Activated T-cell treated with anti-CD3 and anti-CD28 coated beads, Interleukin-2, amount 50 U/mL, for 4 hours (primary cell): ENCODE measurements at regions not wholly inside any gene's neighbourhood (a gene's known extent, or its start where the extent isn't known, plus 50 kb on each side); places are given as distances from the start of the nearest gene placed in this dataset.
A peak's percentile ranks its signal among the peaks of the same experiment; 100 is the strongest.
"Not testable (repeated sequence)": the region's sequence is repeated elsewhere in the genome, so short reads cannot be mapped to it uniquely, and the experiment has no call there.

Experiments used
- ATAC-seq, 2 donors: fragments of 200-7000 bp; cut with Tn5 transposase; one replicate each; pipeline ENCODE4 v1.10.0; 2021
- DNase-seq: peaks from one replicate; pipeline ENCODE4 v3.0.0-alpha.2; 2020
- H3K27me3 Mint-ChIP-seq: one replicate; pipeline ENCODE4 v1.8.0; 2021; ENCODE audit warnings: low read depth, mixed read lengths
- H3K36me3 Mint-ChIP-seq: one replicate; pipeline ENCODE4 v1.8.0; 2022; ENCODE audit warnings: mixed read lengths; ENCODE audit not compliant: insufficient read depth
- H3K4me1 Mint-ChIP-seq: one replicate; pipeline ENCODE4 v1.8.0; 2021; ENCODE audit warnings: low read depth, mixed read lengths
- H3K4me3 Mint-ChIP-seq: one replicate; pipeline ENCODE4 v1.8.0; 2021; ENCODE audit warnings: mild to moderate bottlenecking, moderate library complexity, mixed read lengths
- H3K9me3 Mint-ChIP-seq: one replicate; pipeline ENCODE4 v1.8.0; 2021; ENCODE audit warnings: mixed read lengths

DNA sequence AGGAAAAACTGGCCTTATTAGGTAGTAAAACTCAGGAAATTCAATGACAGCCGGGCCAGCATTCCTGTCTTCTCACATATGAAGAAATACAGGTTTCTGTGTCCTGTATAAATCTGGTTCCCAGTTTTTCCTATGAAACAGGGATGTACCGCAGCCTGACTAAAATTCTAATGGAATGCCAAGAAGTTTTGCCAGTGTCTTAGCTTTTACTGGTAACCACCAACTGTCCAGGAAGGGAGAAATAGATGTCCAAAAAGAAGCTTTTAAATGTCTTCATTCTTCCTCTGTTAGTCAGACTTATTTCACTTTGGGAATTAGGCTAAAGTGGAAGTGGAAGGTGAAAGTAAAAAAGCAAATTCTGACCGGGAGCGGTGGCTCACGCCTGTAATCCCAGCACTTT, 108.0 kb upstream of the TBL1X start:
- Mint-ChIP-seq H3K36me3 (no peaks in the 10 kb centered on the region), H3K27me3 (no peaks in the 10 kb centered on the region), H3K9me3 (peaks cover 8% of the 10 kb centered on the region), H3K4me1 (peaks cover 29% of the 10 kb centered on the region), H3K4me3 (no peak overlapping the region)
- DNase-seq, result no peak
- no peak for ATAC-seq

GRCh38 chrX:9357518-9358114, 107.2 kb upstream of the TBL1X start:
- Mint-ChIP-seq H3K9me3 (peaks cover 8% of the 10 kb centered on the region), H3K4me1 (peaks cover 21% of the 10 kb centered on the region), H3K27me3 (no peaks in the 10 kb centered on the region), H3K4me3 (no peak overlapping the region), H3K36me3 (no peaks in the 10 kb centered on the region)
- DNase-seq (no peak), ATAC-seq (no peak)

DNA sequence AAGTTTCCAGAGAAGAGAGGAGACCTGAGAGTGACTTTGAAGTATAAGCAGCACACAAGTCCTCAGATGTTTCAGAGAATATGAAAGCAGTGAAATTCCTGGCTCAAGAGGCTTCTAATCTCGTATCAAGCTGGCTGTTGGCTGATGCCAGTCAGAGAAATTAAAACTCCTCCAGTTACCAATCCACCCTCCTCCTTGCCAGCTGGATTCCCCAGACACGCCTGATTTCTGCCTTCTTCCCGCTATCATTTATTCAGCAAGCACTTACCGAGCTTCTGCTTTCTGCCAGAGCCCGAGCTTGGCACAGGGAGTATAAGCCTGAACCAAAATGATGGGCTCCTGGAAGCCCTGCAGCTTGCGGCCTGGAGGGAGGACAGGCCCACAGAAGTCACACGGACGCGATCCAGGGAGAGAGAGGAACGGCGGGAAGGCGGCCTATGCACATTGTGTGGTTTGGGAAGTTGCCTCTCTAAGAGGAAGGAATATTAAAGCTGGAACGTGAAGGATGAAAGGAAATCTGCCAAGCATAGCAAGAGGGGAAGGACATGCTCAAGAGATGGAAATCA, 102.4 kb upstream of the TBL1X start:
- H3K36me3 Mint-ChIP-seq, result no peaks in the 10 kb centered on the region
- ATAC-seq (no peak), DNase-seq (no peak)
- H3K4me1 Mint-ChIP-seq, result no peaks in the 10 kb centered on the region
- no peak overlapping the region for H3K4me3 Mint-ChIP-seq
- H3K27me3 Mint-ChIP-seq, result no peaks in the 10 kb centered on the region
- no peaks in the 10 kb centered on the region for H3K9me3 Mint-ChIP-seq

DNA sequence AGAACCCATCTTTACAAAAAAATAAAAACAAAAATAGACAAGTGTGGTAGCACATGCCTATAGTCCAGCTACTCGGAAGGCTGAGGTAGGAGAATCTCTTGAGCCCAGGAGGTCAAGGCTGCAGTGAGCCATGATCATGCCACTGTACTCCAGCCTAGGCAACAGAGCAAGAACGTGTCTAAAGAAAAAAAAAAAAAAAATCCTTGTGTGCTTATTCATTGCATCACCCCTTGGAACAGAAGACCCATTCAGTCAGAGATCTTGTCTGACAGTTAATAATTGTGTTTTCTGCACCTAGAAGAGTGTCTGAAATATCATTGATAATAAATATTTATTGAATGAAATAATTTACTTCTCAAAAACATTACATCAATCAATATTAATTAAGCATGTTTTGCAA, 97.4 kb upstream of the TBL1X start:
- no peaks in the 10 kb centered on the region for H3K9me3 Mint-ChIP-seq
- no peak for ATAC-seq
- H3K4me3 Mint-ChIP-seq, result no peak overlapping the region
- H3K36me3 Mint-ChIP-seq, result no peaks in the 10 kb centered on the region
- H3K4me1 Mint-ChIP-seq, result peaks cover 3% of the 10 kb centered on the region
- H3K27me3 Mint-ChIP-seq, result no peaks in the 10 kb centered on the region
- DNase-seq, result no peak

DNA sequence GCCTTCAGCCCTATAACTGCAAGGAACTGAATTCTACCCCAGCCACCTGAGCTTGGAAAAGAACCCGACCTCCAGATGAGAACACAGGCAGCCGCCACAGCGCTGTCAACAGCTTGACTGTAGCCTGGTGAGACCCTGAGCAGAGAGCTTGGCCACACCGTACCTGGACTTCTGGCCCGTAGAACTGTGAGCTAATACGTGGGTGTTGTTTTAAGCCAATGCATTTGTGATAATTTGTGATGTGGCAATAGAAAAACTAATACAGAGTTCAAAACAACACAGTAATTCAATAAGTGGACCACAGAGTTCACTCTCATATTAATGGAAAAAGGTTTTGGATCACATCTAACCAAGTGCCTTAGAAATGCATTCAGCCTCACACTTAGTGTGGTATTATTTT, 96.6 kb upstream of the TBL1X start:
- Mint-ChIP-seq H3K27me3 (no peaks in the 10 kb centered on the region), H3K9me3 (no peaks in the 10 kb centered on the region), H3K36me3 (no peaks in the 10 kb centered on the region), H3K4me1 (peaks cover 3% of the 10 kb centered on the region), H3K4me3 (no peak overlapping the region)
- no peak for ATAC-seq
- DNase-seq, result no peak

- Mint-ChIP-seq H3K4me3 (no peak overlapping the region), H3K36me3 (no peaks in the 10 kb centered on the region), H3K4me1 (peaks cover 3% of the 10 kb centered on the region), H3K27me3 (no peaks in the 10 kb centered on the region), H3K9me3 (no peaks in the 10 kb centered on the region)
- peak; percentile 30 to 53 for ATAC-seq
- no peak for DNase-seq
These were observed 95.0 kb upstream of the TBL1X start for GRCh38 chrX:9369802-9370291.

DNA sequence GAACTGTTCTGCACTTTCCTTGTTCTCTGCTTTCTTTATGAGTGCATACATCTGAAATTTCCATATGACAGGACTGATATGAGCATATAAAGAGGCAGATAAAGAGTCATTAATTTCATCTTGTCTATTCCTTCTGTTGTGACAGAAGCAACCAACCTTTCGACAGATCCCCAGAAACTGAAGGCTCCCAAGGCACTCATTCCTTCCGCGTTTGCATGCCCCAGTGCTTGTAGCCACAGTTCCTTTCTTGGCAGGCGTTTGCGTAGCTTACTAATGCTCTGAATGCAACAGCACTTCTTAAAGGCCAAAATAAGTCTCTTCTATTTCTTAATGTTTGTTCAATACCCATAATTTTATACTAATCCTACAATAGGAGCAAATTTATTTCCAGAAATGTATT, 94.0 kb upstream of the TBL1X start:
- Mint-ChIP-seq H3K27me3 (no peaks in the 10 kb centered on the region), H3K4me1 (peaks cover 3% of the 10 kb centered on the region), H3K9me3 (no peaks in the 10 kb centered on the region), H3K36me3 (no peaks in the 10 kb centered on the region), H3K4me3 (no peak overlapping the region)
- ATAC-seq (peak in 1 of 2 donors; percentile 26), DNase-seq (no peak)

GRCh38 chrX:9372866-9373265, 92.0 kb upstream of the TBL1X start:
- DNase-seq (no peak), ATAC-seq (no peak)
- H3K4me3 Mint-ChIP-seq, result no peak overlapping the region
- H3K36me3 Mint-ChIP-seq, result no peaks in the 10 kb centered on the region
- H3K4me1 Mint-ChIP-seq, result peaks cover 3% of the 10 kb centered on the region
- H3K27me3 Mint-ChIP-seq, result no peaks in the 10 kb centered on the region
- H3K9me3 Mint-ChIP-seq, result no peaks in the 10 kb centered on the region

GRCh38 chrX:9373789-9374188, 91.1 kb upstream of the TBL1X start:
- no peaks in the 10 kb centered on the region for H3K36me3 Mint-ChIP-seq
- no peak overlapping the region for H3K4me3 Mint-ChIP-seq
- no peaks in the 10 kb centered on the region for H3K27me3 Mint-ChIP-seq
- ATAC-seq (no peak), DNase-seq (no peak)
- H3K4me1 Mint-ChIP-seq, result peaks cover 3% of the 10 kb centered on the region
- no peaks in the 10 kb centered on the region for H3K9me3 Mint-ChIP-seq

GRCh38 chrX:9374555-9374954, 90.3 kb upstream of the TBL1X start:
- Mint-ChIP-seq H3K4me1 (peaks cover 3% of the 10 kb centered on the region), H3K4me3 (no peak overlapping the region), H3K9me3 (no peaks in the 10 kb centered on the region), H3K27me3 (no peaks in the 10 kb centered on the region), H3K36me3 (no peaks in the 10 kb centered on the region)
- DNase-seq (no peak), ATAC-seq (no peak)

GRCh38 chrX:9376111-9376510, 88.7 kb upstream of the TBL1X start:
- no peaks in the 10 kb centered on the region for H3K36me3 Mint-ChIP-seq
- no peaks in the 10 kb centered on the region for H3K27me3 Mint-ChIP-seq
- no peaks in the 10 kb centered on the region for H3K4me1 Mint-ChIP-seq
- DNase-seq (no peak), ATAC-seq (no peak)
- no peak overlapping the region for H3K4me3 Mint-ChIP-seq
- no peaks in the 10 kb centered on the region for H3K9me3 Mint-ChIP-seq

GRCh38 chrX:9377216-9377615, 87.6 kb upstream of the TBL1X start:
- H3K9me3 Mint-ChIP-seq, DNase-seq, H3K4me1 Mint-ChIP-seq, H3K27me3 Mint-ChIP-seq, H3K4me3 Mint-ChIP-seq, H3K36me3 Mint-ChIP-seq, ATAC-seq: not testable (repeated sequence)

DNA sequence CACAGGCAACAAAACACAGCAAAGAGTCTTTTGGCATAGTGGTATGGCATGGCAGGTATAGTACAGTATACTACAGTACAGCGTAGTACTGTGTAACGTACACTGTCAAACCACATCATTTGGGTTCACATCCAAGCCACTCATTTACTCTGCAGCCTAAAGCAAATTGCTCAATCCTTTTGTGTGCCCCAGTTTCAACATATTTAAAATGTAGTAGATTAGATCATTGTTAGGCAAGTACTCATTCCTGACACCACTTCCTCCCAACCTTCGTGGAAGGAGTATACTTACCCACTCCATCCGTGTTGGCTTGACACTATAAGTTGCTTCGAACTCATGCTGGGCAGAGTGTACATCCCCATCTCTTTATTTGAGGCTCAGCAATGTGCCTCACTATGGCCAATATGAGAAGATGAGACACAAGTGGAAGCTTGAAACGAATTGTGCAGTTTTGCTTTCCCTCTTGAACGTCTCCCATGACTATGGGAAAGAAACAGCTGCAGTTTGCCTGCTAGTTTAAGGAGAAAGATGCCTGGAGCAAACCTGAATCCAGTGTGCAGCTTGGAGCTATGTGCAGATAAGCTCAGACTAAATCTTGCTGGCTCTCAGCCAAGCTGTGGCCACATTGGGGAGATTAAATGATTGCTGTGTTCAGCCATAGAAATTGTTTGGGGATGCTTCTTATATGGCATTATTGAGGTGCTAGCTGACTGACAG, 85.7 kb upstream of the TBL1X start:
- Mint-ChIP-seq H3K4me3 (no peak overlapping the region), H3K4me1 (peaks cover 2% of the 10 kb centered on the region), H3K27me3 (no peaks in the 10 kb centered on the region), H3K36me3 (no peaks in the 10 kb centered on the region), H3K9me3 (no peaks in the 10 kb centered on the region)
- ATAC-seq, result no peak
- no peak for DNase-seq

GRCh38 chrX:9379697-9380551, 84.9 kb upstream of the TBL1X start:
- DNase-seq (no peak), ATAC-seq (no peak)
- Mint-ChIP-seq H3K4me1 (peaks cover 2% of the 10 kb centered on the region), H3K4me3 (no peak overlapping the region), H3K36me3 (no peaks in the 10 kb centered on the region), H3K9me3 (no peaks in the 10 kb centered on the region), H3K27me3 (no peaks in the 10 kb centered on the region)
